SU-DHL-6 (cell line): ENCODE measurements at regions not wholly inside any gene's neighbourhood (a gene's known extent, or its start where the extent isn't known, plus 50 kb on each side); places are given as distances from the start of the nearest gene placed in this dataset.

Experiments used
- H2AFZ ChIP-seq: fragments of 200-600 bp; sonication (generic); 2 replicates; pipeline ENCODE4 v1.6.1; 2014; ENCODE audit warnings: low read depth, mild to moderate bottlenecking, moderate library complexity, mixed read lengths, antibody characterized with exemption, low read length; ENCODE audit not compliant: severe bottlenecking
- H3F3A ChIP-seq: fragments of 200-600 bp; shearing (Covaris generic); 2 replicates; pipeline ENCODE4 v1.6.0; 2016; ENCODE audit warnings: antibody characterized with exemption, mild to moderate bottlenecking; ENCODE audit not compliant: insufficient read depth
- H3K27ac ChIP-seq: fragments of 200-600 bp; sonication (generic); 2 replicates; pipeline ENCODE4 v1.5.1; 2016; ENCODE audit warnings: low read depth, mild to moderate bottlenecking, low read length, moderate library complexity, mixed read lengths
- H3K27me3 ChIP-seq: fragments of 200-600 bp; sonication (generic), shearing (Covaris generic); 2 replicates; pipeline ENCODE4 v1.6.0; 2014; ENCODE audit warnings: mild to moderate bottlenecking, low read length
- H3K36me3 ChIP-seq: fragments of 200-600 bp; sonication (generic); 2 replicates; pipeline ENCODE4 v1.6.1; 2014; ENCODE audit warnings: mild to moderate bottlenecking, low read length, mixed read lengths
- H3K4me2 ChIP-seq: fragments of 300-600, 200-600 bp; shearing (Covaris generic), sonication (generic); 2 replicates; pipeline ENCODE4 v1.6.0; 2014; ENCODE audit warnings: low read length, low read depth, mild to moderate bottlenecking; ENCODE audit not compliant: poor library complexity, severe bottlenecking
- H3K4me3 ChIP-seq: fragments of 200-600 bp; sonication (generic); 2 replicates; pipeline ENCODE4 v1.5.1; 2014; ENCODE audit warnings: antibody characterized with exemption, low read length, mild to moderate bottlenecking, mixed read lengths; ENCODE audit not compliant: insufficient read depth, poor library complexity, severe bottlenecking
- H3K79me2 ChIP-seq: fragments of 200-600 bp; sonication (generic); 2 replicates; pipeline ENCODE4 v1.6.1; 2014; ENCODE audit warnings: mild to moderate bottlenecking, low read length, moderate library complexity; ENCODE audit not compliant: insufficient read depth
- H3K9ac ChIP-seq: fragments of 200-600 bp; sonication (generic); 2 replicates; pipeline ENCODE4 v1.7.0; 2014; ENCODE audit warnings: mild to moderate bottlenecking, low read length
- H3K9me2 ChIP-seq: fragments of 200-600 bp; sonication (generic); replicated peaks from 2 replicates; pipeline ENCODE4 v1.6.1; 2014; ENCODE audit warnings: low read length; ENCODE audit not compliant: insufficient read depth
- H3K9me3 ChIP-seq: fragments of 200-600 bp; sonication (generic); 2 replicates; pipeline ENCODE4 v1.6.1; 2014; ENCODE audit warnings: low read length, mixed read lengths; ENCODE audit not compliant: insufficient read depth
- H4K20me1 ChIP-seq: fragments of 200-600 bp; sonication (generic); 2 replicates; pipeline ENCODE4 v1.6.1; 2014; ENCODE audit warnings: low read depth, mild to moderate bottlenecking, antibody characterized with exemption, low read length, moderate library complexity, mixed read lengths
- EZH2phosphoT487 ChIP-seq: fragments of 200-600 bp; sonication (generic), shearing (Covaris generic); conservative IDR thresholded peaks from 2 replicates; pipeline ENCODE4 v1.6.1; 2018; ENCODE audit warnings: mild to moderate bottlenecking, antibody characterized with exemption, low read length, moderate library complexity, mixed read lengths
- TF ChIP-seq, protein P1 (sequence below): fragments of 200-600 bp; sonication (generic); IDR thresholded peaks from one replicate; pipeline ENCODE4 v1.5.1; 2017; ENCODE audit warnings: antibody characterized with exemption, mild to moderate bottlenecking, low read length, moderate library complexity; ENCODE audit not compliant: insufficient read depth, poor library complexity, severe bottlenecking

GRCh38 chr21:15625363-15625762 lies 104.4 kb upstream of the USP25 start:
- no peaks in the 10 kb centered on the region for H3K9me2 ChIP-seq
- no peak overlapping the region for H3K9ac ChIP-seq
- no peak overlapping the region for H3K4me3 ChIP-seq
- no peaks in the 10 kb centered on the region for H3K27me3 ChIP-seq
- no peak overlapping the region for H3K27ac ChIP-seq
- no peaks in the 10 kb centered on the region for H3K36me3 ChIP-seq
- H3F3A ChIP-seq: no peaks in the 10 kb centered on the region
- no peaks in the 10 kb centered on the region for H3K79me2 ChIP-seq
- TF ChIP-seq, protein P1, sequence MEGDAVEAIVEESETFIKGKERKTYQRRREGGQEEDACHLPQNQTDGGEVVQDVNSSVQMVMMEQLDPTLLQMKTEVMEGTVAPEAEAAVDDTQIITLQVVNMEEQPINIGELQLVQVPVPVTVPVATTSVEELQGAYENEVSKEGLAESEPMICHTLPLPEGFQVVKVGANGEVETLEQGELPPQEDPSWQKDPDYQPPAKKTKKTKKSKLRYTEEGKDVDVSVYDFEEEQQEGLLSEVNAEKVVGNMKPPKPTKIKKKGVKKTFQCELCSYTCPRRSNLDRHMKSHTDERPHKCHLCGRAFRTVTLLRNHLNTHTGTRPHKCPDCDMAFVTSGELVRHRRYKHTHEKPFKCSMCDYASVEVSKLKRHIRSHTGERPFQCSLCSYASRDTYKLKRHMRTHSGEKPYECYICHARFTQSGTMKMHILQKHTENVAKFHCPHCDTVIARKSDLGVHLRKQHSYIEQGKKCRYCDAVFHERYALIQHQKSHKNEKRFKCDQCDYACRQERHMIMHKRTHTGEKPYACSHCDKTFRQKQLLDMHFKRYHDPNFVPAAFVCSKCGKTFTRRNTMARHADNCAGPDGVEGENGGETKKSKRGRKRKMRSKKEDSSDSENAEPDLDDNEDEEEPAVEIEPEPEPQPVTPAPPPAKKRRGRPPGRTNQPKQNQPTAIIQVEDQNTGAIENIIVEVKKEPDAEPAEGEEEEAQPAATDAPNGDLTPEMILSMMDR: no peak
- no peak for TF ChIP-seq EZH2phosphoT487
- no peak overlapping the region for H2AFZ ChIP-seq
- H3K4me2 ChIP-seq: no peak overlapping the region
- no peaks in the 10 kb centered on the region for H4K20me1 ChIP-seq
- no peaks in the 10 kb centered on the region for H3K9me3 ChIP-seq

DNA sequence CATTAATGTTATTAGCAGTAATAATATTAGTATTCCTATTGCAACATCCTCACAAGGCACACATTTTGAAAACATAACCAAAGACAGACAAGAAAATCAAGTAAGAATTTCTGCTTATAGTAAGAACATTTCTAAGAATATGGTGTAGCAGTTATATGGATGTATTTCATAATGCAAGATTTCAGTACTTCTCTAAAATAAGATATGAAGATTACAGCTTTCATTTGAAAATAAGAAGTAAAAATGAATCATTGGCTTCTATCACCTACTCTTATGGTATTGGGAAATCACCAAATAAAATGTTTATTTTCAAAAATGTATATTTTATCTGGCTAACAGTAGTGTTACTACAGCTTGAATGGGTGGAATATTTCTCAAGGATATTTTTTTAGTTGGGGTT lies 103.8 kb upstream of the USP25 start:
- H3K27ac ChIP-seq: no peak overlapping the region
- no peak overlapping the region for H3K9ac ChIP-seq
- H3K9me3 ChIP-seq: no peaks in the 10 kb centered on the region
- H3K36me3 ChIP-seq: no peaks in the 10 kb centered on the region
- H3F3A ChIP-seq: no peaks in the 10 kb centered on the region
- no peaks in the 10 kb centered on the region for H3K79me2 ChIP-seq
- H3K27me3 ChIP-seq: no peaks in the 10 kb centered on the region
- H3K4me2 ChIP-seq: no peak overlapping the region
- no peak overlapping the region for H2AFZ ChIP-seq
- no peaks in the 10 kb centered on the region for H4K20me1 ChIP-seq
- no peaks in the 10 kb centered on the region for H3K9me2 ChIP-seq
- TF ChIP-seq, protein P1: no peak
- TF ChIP-seq EZH2phosphoT487: no peak
- H3K4me3 ChIP-seq: no peak overlapping the region

DNA sequence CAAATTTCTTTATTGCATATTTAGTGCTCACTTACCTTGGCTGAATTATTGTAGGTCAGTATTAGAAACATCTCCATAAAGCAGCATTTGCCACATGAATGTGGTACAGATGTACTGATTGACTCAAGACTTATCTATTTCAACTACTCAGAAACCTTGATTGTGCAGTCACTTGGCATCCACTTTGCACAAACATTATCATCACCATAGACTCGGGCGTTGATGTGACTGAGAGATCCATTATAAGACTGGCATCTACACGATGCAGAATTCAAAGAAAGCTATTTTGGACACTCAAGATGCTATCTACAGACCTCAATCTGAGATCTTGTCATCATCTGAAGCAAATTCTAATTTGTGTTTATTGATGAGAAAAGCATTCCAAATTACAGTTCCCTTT lies 102.8 kb upstream of the USP25 start:
- TF ChIP-seq EZH2phosphoT487: no peak
- TF ChIP-seq, protein P1: no peak
- no peaks in the 10 kb centered on the region for H3K9me3 ChIP-seq
- H3K4me3 ChIP-seq: no peak overlapping the region
- H3K9me2 ChIP-seq: no peaks in the 10 kb centered on the region
- no peaks in the 10 kb centered on the region for H3K79me2 ChIP-seq
- H4K20me1 ChIP-seq: no peaks in the 10 kb centered on the region
- H3F3A ChIP-seq: no peaks in the 10 kb centered on the region
- no peak overlapping the region for H2AFZ ChIP-seq
- H3K9ac ChIP-seq: no peak overlapping the region
- no peak overlapping the region for H3K4me2 ChIP-seq
- no peaks in the 10 kb centered on the region for H3K27me3 ChIP-seq
- H3K27ac ChIP-seq: no peak overlapping the region
- no peaks in the 10 kb centered on the region for H3K36me3 ChIP-seq

- Histone ChIP-seq H3K9me2 (no peaks in the 10 kb centered on the region), H3K27me3 (no peaks in the 10 kb centered on the region), H3K36me3 (no peaks in the 10 kb centered on the region), H3K27ac (no peak overlapping the region), H3K9me3 (no peaks in the 10 kb centered on the region), H3K4me3 (no peak overlapping the region), H4K20me1 (no peaks in the 10 kb centered on the region), H3K4me2 (no peak overlapping the region), H3K9ac (no peak overlapping the region), H3K79me2 (no peaks in the 10 kb centered on the region), H3F3A (no peaks in the 10 kb centered on the region), H2AFZ (no peak overlapping the region)
- TF ChIP-seq, protein P1: no peak
- no peak for TF ChIP-seq EZH2phosphoT487
Measured at GRCh38 chr21:15627823-15628222, 102.0 kb upstream of the USP25 start.
